Mononuclear cell (primary cell): ENCODE measurements at regions not wholly inside any gene's neighbourhood (a gene's known extent, or its start where the extent isn't known, plus 50 kb on each side); places are given as distances from the start of the nearest gene placed in this dataset.
"Not testable (repeated sequence)": the region's sequence is repeated elsewhere in the genome, so short reads cannot be mapped to it uniquely, and the experiment has no call there.

Experiments
- H3K27me3 ChIP-seq: 2 replicates; pipeline ENCODE4 v1.6.0; 2011; ENCODE audit warnings: low read length, control low read depth; ENCODE audit not compliant: insufficient read depth
- H3K4me1 ChIP-seq: 2 replicates; pipeline ENCODE4 v1.5.1; 2011; ENCODE audit warnings: mild to moderate bottlenecking, low read length, control low read depth; ENCODE audit not compliant: insufficient read depth
- H3K4me3 ChIP-seq: 2 replicates; pipeline ENCODE4 v1.5.1; 2011; ENCODE audit warnings: mild to moderate bottlenecking, low read length, moderate library complexity
- H3K9me3 ChIP-seq: 2 replicates; pipeline ENCODE4 v1.5.1; 2011; ENCODE audit warnings: low read depth, mild to moderate bottlenecking, control low read depth, low read length

DNA sequence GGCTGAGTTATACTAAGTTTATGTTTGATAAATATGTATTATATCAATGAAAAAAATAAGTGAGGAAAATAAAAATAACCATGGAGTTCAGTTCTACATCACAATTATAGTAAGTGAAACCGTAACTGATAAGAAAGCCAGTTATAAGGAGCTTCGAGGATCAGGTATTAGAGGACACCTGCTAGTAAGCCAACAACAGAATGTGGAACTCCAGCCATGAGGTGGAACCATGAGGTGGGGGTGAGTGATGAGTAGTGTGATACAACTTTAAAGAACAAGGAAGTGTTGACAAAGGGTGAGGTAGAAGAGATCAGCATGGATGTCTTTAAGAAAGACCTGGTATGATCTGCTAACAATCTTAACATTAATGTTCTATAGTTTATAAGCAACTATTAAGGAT, 452.9 kb downstream of the GUCY1A2 start:
- Histone ChIP-seq H3K9me3 (peaks cover 4% of the 10 kb centered on the region), H3K27me3 (no peaks in the 10 kb centered on the region), H3K4me1 (no peaks in the 10 kb centered on the region), H3K4me3 (no peak overlapping the region)

DNA sequence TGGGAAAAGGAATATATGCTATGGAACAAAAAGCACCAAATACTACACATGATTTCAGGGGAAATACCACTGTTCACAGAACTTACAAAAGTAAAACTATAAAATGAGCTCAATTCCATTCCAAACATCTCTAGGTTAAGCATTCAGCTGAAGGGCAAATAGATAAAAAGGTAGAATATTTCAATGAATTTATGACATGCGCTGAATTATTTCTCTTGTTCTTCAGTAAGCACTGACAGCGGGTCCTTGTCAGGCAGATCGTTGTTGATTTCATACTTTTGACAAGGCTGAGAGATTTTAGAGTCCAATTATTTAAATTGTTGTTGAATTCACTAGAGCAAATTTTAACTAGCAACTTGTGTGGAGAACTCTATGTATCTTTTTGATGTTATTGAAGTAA, 449.6 kb downstream of the GUCY1A2 start:
- Histone ChIP-seq H3K4me3 (no peak overlapping the region), H3K27me3 (no peaks in the 10 kb centered on the region), H3K9me3 (peaks cover 4% of the 10 kb centered on the region), H3K4me1 (no peaks in the 10 kb centered on the region)

GRCh38 chr11:106577384-106577783, 440.9 kb downstream of the GUCY1A2 start:
- not testable (repeated sequence) for H3K4me3 ChIP-seq, H3K27me3 ChIP-seq, H3K9me3 ChIP-seq, H3K4me1 ChIP-seq

- H3K4me3 ChIP-seq: no peak overlapping the region
- H3K9me3 ChIP-seq: no peaks in the 10 kb centered on the region
- H3K4me1 ChIP-seq: no peaks in the 10 kb centered on the region
- H3K27me3 ChIP-seq: no peaks in the 10 kb centered on the region
Measured at GRCh38 chr11:106581399-106581798, 436.9 kb downstream of the GUCY1A2 start.

GRCh38 chr11:106585061-106585460, 433.2 kb downstream of the GUCY1A2 start:
- no peaks in the 10 kb centered on the region for H3K27me3 ChIP-seq
- H3K9me3 ChIP-seq: no peaks in the 10 kb centered on the region
- H3K4me3 ChIP-seq: no peak overlapping the region
- H3K4me1 ChIP-seq: no peaks in the 10 kb centered on the region

DNA sequence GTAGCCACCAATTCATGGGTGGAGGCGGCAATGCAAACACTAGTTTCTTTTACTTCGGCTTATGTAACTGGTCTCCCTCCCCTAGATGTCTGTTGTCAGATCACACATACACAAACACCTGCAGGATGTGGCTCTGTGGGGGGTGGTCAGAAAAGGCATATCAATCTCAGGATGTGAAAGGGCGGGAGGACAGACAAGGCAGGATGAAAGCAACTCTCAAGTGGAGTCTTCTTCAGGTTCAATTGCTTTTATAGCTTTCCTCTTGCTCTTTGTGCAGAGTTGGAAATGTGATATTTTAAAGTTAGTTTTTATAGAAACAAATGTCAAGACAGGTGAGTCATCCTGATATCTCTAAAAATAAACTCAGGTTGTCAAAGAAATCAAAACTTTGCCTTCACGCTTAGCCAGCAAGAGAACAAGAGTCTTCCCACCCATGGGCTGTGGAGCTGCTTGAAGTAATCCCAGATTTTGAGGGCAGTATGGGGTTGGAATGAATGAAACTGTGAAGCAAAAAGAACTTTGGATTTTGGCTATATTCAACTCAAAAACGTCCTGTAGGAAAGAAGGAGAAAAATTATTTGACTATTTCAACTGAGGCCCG, 423.4 kb downstream of the GUCY1A2 start:
- no peaks in the 10 kb centered on the region for H3K9me3 ChIP-seq
- no peak overlapping the region for H3K4me3 ChIP-seq
- no peaks in the 10 kb centered on the region for H3K4me1 ChIP-seq
- H3K27me3 ChIP-seq: no peaks in the 10 kb centered on the region

DNA sequence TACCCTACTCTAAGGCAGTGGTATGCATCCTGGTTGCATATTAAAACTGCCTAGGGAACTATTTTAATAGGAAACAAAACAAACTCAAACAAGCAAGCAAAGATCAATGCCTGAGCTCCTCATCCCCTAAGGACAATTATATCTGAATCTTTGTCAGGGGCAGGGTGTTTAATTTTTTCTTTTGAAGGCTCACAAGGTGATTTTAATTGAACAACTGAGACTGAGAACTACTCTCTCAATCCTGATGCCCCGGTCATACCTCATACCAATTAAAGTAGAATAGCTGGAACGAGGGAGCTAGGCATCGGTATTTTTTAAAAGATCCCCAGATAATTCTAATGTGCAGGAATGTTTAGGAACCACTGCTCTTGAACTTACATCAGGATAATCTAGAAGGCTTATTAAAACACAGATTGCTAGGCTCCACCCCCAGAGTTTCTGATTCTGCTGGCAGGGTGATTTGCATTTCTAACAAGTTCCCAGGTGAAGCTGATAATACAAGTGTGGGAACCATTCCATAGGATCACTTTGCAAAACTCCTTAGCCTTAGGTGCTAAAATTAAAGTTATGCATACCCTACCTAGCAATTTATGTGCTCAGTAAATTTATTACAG, 416.5 kb downstream of the GUCY1A2 start:
- no peaks in the 10 kb centered on the region for H3K4me1 ChIP-seq
- H3K9me3 ChIP-seq: no peaks in the 10 kb centered on the region
- no peaks in the 10 kb centered on the region for H3K27me3 ChIP-seq
- H3K4me3 ChIP-seq: no peak overlapping the region

DNA sequence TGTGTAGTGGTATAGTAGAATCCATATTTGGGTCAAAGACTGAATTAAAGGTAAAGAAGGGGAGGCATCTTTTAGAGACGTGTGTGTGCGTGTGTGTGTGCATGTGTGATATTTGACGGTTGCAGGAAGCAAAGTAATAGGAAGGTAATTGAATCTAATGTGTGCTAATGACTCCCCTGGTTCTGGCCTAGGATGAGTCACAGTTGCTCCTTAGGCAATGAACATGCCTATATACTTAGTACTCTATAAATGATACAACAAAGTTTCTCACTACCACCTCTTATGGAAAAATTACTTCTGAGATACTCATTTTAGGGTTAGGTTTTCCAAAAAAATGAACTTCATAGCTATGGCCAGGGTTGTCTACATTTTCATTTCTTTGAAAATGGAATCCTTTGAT, 409.6 kb downstream of the GUCY1A2 start:
- H3K9me3 ChIP-seq: no peaks in the 10 kb centered on the region

DNA sequence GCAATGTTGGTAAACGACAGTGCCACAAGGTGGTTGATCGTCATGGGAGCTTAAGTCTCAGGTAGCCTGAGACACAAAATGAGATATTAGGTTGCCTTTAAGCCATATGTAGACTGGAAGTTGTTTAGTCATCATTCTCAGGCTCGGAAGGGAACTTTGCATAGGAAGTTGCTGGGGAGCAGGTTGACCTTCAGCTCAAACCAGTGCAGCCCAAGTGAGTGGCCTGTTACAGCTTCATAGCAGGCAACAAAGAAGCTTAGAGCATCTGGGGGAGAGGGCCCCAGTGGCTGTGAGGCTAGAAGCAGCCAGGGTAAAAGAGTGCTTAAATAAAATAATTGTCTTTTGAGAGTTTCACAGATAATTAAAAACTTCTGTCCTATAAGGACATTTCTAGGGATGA, 404.0 kb downstream of the GUCY1A2 start:
- Histone ChIP-seq H3K4me1 (no peaks in the 10 kb centered on the region), H3K9me3 (no peaks in the 10 kb centered on the region), H3K27me3 (no peaks in the 10 kb centered on the region), H3K4me3 (no peak overlapping the region)

More for the DNA sequence above, 409.6 kb downstream of the GUCY1A2 start:
- Histone ChIP-seq H3K27me3 (no peaks in the 10 kb centered on the region), H3K4me1 (no peaks in the 10 kb centered on the region), H3K4me3 (no peak overlapping the region)

DNA sequence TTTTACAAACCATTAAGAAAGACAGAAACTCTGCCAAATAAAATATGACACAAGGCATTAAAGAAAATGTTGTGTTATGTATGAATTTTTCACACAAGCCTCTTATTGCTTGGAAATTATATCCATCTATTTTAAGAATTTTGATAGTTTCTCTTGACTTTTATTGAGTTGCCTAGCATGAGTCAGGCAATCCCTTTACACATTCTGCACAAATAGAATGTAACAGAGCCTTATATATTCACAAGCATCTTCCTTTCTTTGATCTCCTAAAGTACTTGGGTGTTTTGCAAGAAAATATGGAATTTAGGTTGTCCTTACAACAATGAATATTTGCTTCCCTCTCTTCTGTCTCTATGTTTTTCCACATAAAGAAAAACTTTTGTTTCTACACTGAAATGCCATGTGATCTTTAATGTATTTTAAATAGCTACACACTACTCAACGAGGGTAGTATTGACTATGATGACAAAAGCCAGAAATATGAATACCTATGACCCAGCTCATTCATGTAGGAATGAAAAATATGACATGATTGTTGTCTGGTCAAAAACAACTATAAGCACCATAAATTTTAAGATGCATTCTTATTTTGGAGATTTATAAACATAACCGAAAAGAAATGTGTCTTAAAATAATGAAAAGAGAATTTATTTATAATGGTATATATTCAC, 398.8 kb downstream of the GUCY1A2 start:
- Histone ChIP-seq H3K4me1 (no peaks in the 10 kb centered on the region), H3K9me3 (no peaks in the 10 kb centered on the region), H3K27me3 (no peaks in the 10 kb centered on the region)

GRCh38 chr11:106621484-106621883, 396.8 kb downstream of the GUCY1A2 start:
- Histone ChIP-seq H3K4me3 (no peak overlapping the region), H3K9me3 (peaks cover 8% of the 10 kb centered on the region), H3K27me3 (no peaks in the 10 kb centered on the region), H3K4me1 (no peaks in the 10 kb centered on the region)

More for the DNA sequence above, 398.8 kb downstream of the GUCY1A2 start:
- H3K4me3 ChIP-seq: no peak overlapping the region
